ENCODE measurements at regions not wholly inside any gene's neighbourhood (a gene's known extent, or its start where the extent isn't known, plus 50 kb on each side); places are given as distances from the start of the nearest gene placed in this dataset.

DNA sequence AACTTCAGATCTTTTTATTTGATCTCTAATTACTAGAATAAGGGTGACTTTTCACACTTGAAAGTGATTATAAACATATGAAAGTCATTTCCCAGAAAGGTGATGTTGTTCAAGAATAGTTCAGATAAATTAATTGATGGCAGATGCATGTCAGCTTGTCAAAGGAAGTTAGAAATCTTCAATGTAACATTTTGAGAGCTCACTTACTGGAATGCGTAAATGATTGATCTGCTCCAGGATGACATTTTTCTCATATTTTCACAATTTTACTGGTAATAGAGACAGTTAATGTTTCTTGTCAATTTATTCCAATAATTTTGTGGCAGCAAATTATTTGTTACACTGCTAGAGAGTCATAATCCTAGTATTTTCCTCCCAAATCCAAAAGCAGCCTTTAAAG lies 424.2 kb downstream of the PLA2G4A start:
- Histone ChIP-seq H3K14ac (ENCODE audit: low read length) (no peak overlapping the region), H3K9ac (ENCODE audit: low read length) (no peak overlapping the region), H3K79me2 (ENCODE audit: control insufficient read depth, insufficient read depth, low read length, poor library complexity) (no peaks in the 10 kb centered on the region), H2AFZ (ENCODE audit: insufficient read depth, low read length, poor library complexity) (no peak overlapping the region), H4K91ac (ENCODE audit: low read depth, low read length) (no peak overlapping the region), H3K23ac (ENCODE audit: low read length) (no peak overlapping the region), H2AK5ac (ENCODE audit: low read length) (no peak overlapping the region), H4K8ac (ENCODE audit: low read depth, low read length) (no peak overlapping the region), H3K79me1 (ENCODE audit: low read length) (no peaks in the 10 kb centered on the region), H4K12ac (ENCODE audit: low read depth, low read length) (no peak overlapping the region), H3K36me3 (ENCODE audit: control insufficient read depth in 1 of 2, insufficient read depth in 2 of 2, low read length in 2 of 2) (no peaks in the 10 kb centered on the region), H2BK5ac (ENCODE audit: low read depth, low read length, poor library complexity) (no peak overlapping the region), H3K4me3 (ENCODE audit: low read depth, low read length) (no peak overlapping the region), H2BK120ac (ENCODE audit: insufficient read depth, low read length, poor library complexity) (no peak overlapping the region), H3K4me2 (ENCODE audit: low read length) (no peak overlapping the region), H3K27ac (ENCODE audit: low read depth, low read length) (no peak overlapping the region), H2BK12ac (ENCODE audit: low read length) (no peak overlapping the region), H3K18ac (ENCODE audit: low read length) (no peak overlapping the region), H3K4ac (ENCODE audit: low read depth, low read length) (no peak overlapping the region), H3K9me3 (ENCODE audit: insufficient read depth, low read depth, low read length) (no peaks in the 10 kb centered on the region), H3K27me3 (ENCODE audit: insufficient read depth, low read length) (no peaks in the 10 kb centered on the region), H3K4me1 (ENCODE audit: control insufficient read depth in 1 of 2, insufficient read depth in 2 of 2, low read length in 2 of 2) (no peaks in the 10 kb centered on the region)
- DNase-seq = no peak
- WGBS (ENCODE audit: extremely low coverage, insufficient coverage, insufficient read length) = no CpG with 5 or more reads among the region's 1 CpG

DNA sequence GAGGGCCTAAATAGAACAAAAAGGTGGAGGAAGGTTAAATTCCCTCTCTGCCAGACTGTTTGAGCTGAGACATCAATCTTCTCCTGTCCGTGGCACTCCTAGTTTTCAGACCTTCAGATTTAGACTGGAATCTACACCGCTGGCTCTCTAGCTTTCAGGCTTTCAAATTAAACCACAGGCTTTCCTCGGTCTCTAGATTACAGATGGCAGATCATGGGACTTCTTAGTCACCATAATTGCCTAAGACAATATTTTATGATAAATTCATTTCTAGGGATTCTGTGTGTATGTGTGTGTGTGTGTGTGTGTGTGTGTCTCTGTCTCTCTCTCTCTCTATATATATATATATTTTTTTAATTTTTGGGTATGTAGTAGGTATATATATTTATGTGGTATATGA lies 428.7 kb downstream of the PLA2G4A start:
- no peaks in the 10 kb centered on the region for H3K27me3 ChIP-seq (ENCODE audit: insufficient read depth, low read length)
- no peak overlapping the region for H3K23ac ChIP-seq (ENCODE audit: low read length)
- H3K14ac ChIP-seq (ENCODE audit: low read length) = no peak overlapping the region
- no peak for DNase-seq
- H2AFZ ChIP-seq (ENCODE audit: insufficient read depth, low read length, poor library complexity) = no peak overlapping the region
- H3K4me1 ChIP-seq (ENCODE audit: control insufficient read depth in 1 of 2, insufficient read depth in 2 of 2, low read length in 2 of 2) = no peaks in the 10 kb centered on the region
- H2AK5ac ChIP-seq (ENCODE audit: low read length) = no peak overlapping the region
- H3K4me2 ChIP-seq (ENCODE audit: low read length) = no peak overlapping the region
- no CpG with 5 or more reads among the region's 3 CpGs for WGBS (ENCODE audit: extremely low coverage, insufficient coverage, insufficient read length)
- no peak overlapping the region for H3K4ac ChIP-seq (ENCODE audit: low read depth, low read length)
- H3K79me2 ChIP-seq (ENCODE audit: control insufficient read depth, insufficient read depth, low read length, poor library complexity) = no peaks in the 10 kb centered on the region
- no peak overlapping the region for H4K8ac ChIP-seq (ENCODE audit: low read depth, low read length)
- H3K79me1 ChIP-seq (ENCODE audit: low read length) = no peaks in the 10 kb centered on the region
- H3K9me3 ChIP-seq (ENCODE audit: insufficient read depth, low read depth, low read length) = no peaks in the 10 kb centered on the region
- no peak overlapping the region for H3K9ac ChIP-seq (ENCODE audit: low read length)
- no peak overlapping the region for H3K4me3 ChIP-seq (ENCODE audit: low read depth, low read length)
- no peak overlapping the region for H4K91ac ChIP-seq (ENCODE audit: low read depth, low read length)
- H2BK12ac ChIP-seq (ENCODE audit: low read length) = no peak overlapping the region
- no peak overlapping the region for H2BK5ac ChIP-seq (ENCODE audit: low read depth, low read length, poor library complexity)
- H4K12ac ChIP-seq (ENCODE audit: low read depth, low read length) = no peak overlapping the region
- H3K36me3 ChIP-seq (ENCODE audit: control insufficient read depth in 1 of 2, insufficient read depth in 2 of 2, low read length in 2 of 2) = no peaks in the 10 kb centered on the region
- no peak overlapping the region for H3K27ac ChIP-seq (ENCODE audit: low read depth, low read length)
- H3K18ac ChIP-seq (ENCODE audit: low read length) = no peak overlapping the region
- H2BK120ac ChIP-seq (ENCODE audit: insufficient read depth, low read length, poor library complexity) = no peak overlapping the region

DNA sequence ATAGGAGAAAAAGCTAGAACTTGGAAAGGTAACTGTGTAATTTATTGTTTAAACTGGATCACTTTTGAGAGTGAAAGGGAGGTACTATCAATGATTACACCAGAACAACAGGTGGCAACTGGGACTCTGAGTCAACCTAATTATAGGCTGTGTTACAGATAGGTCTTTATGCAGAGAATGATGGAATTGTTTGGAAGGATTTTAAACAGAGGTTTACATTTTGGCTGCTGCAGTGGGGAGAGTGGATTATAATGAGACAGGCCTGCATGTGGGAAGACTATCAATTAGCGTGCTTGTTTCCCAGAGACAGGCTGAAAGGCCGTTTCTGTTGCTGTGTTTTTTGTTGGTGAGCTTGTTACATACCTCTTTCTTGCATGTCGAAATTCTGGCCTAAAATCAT lies 432.9 kb downstream of the PLA2G4A start:
- peaks cover 0 to under 1% of the 10 kb centered on the region in 2 experiments for H3K4me1 ChIP-seq (ENCODE audit: control insufficient read depth in 1 of 2, insufficient read depth in 2 of 2, low read length in 2 of 2)
- H3K14ac ChIP-seq (ENCODE audit: low read length) = no peak overlapping the region
- peaks cover 4% of the 10 kb centered on the region for H3K79me1 ChIP-seq (ENCODE audit: low read length)
- H3K18ac ChIP-seq (ENCODE audit: low read length) = no peak overlapping the region
- H4K12ac ChIP-seq (ENCODE audit: low read depth, low read length) = no peak overlapping the region
- H3K23ac ChIP-seq (ENCODE audit: low read length) = no peak overlapping the region
- no peak overlapping the region for H2BK120ac ChIP-seq (ENCODE audit: insufficient read depth, low read length, poor library complexity)
- H3K79me2 ChIP-seq (ENCODE audit: control insufficient read depth, insufficient read depth, low read length, poor library complexity) = no peaks in the 10 kb centered on the region
- H3K36me3 ChIP-seq (ENCODE audit: control insufficient read depth in 1 of 2, insufficient read depth in 2 of 2, low read length in 2 of 2) = no peaks in the 10 kb centered on the region
- H4K8ac ChIP-seq (ENCODE audit: low read depth, low read length) = no peak overlapping the region
- H3K4ac ChIP-seq (ENCODE audit: low read depth, low read length) = no peak overlapping the region
- H3K9me3 ChIP-seq (ENCODE audit: insufficient read depth, low read depth, low read length) = no peaks in the 10 kb centered on the region
- DNase-seq = no peak
- no peak overlapping the region for H3K4me3 ChIP-seq (ENCODE audit: low read depth, low read length)
- no peak overlapping the region for H2AK5ac ChIP-seq (ENCODE audit: low read length)
- H3K27ac ChIP-seq (ENCODE audit: low read depth, low read length) = no peak overlapping the region
- no peak overlapping the region for H2BK12ac ChIP-seq (ENCODE audit: low read length)
- WGBS (ENCODE audit: extremely low coverage, insufficient coverage, insufficient read length) = no CpG with 5 or more reads among the region's 3 CpGs
- no peaks in the 10 kb centered on the region for H3K27me3 ChIP-seq (ENCODE audit: insufficient read depth, low read length)
- H4K91ac ChIP-seq (ENCODE audit: low read depth, low read length) = no peak overlapping the region
- no peak overlapping the region for H3K4me2 ChIP-seq (ENCODE audit: low read length)
- H2BK5ac ChIP-seq (ENCODE audit: low read depth, low read length, poor library complexity) = no peak overlapping the region
- no peak overlapping the region for H3K9ac ChIP-seq (ENCODE audit: low read length)
- no peak overlapping the region for H2AFZ ChIP-seq (ENCODE audit: insufficient read depth, low read length, poor library complexity)

DNA sequence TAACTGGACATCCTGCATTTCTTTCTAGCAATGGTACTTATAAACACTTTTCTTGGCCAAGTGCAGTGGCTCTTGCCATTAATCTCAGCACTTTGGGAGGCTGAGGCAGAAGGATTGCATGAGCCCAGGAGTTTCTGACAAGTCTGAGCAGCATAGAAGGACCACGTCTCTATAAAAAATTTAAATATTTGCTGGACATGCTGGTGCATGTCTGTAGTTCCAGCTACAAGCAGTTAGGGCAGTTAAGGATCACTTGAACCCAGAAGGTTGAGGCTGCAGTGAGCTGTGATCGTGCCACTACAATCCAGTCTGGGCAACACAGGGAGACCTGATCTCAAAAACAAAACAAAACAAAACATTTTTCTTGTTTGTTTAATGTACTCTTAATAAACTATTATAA lies 434.0 kb downstream of the PLA2G4A start:
- Histone ChIP-seq H2BK120ac (ENCODE audit: insufficient read depth, low read length, poor library complexity) (no peak overlapping the region), H3K18ac (ENCODE audit: low read length) (no peak overlapping the region), H2BK12ac (ENCODE audit: low read length) (no peak overlapping the region), H2AK5ac (ENCODE audit: low read length) (no peak overlapping the region), H2BK5ac (ENCODE audit: low read depth, low read length, poor library complexity) (no peak overlapping the region), H4K91ac (ENCODE audit: low read depth, low read length) (no peak overlapping the region), H4K8ac (ENCODE audit: low read depth, low read length) (no peak overlapping the region), H3K23ac (ENCODE audit: low read length) (no peak overlapping the region), H3K4me1 (ENCODE audit: control insufficient read depth in 1 of 2, insufficient read depth in 2 of 2, low read length in 2 of 2) (peaks cover 0 to 3% of the 10 kb centered on the region in 2 experiments), H3K79me2 (ENCODE audit: control insufficient read depth, insufficient read depth, low read length, poor library complexity) (no peaks in the 10 kb centered on the region), H3K27me3 (ENCODE audit: insufficient read depth, low read length) (no peaks in the 10 kb centered on the region), H3K14ac (ENCODE audit: low read length) (no peak overlapping the region), H3K4me3 (ENCODE audit: low read depth, low read length) (no peak overlapping the region), H3K4ac (ENCODE audit: low read depth, low read length) (no peak overlapping the region), H3K36me3 (ENCODE audit: control insufficient read depth in 1 of 2, insufficient read depth in 2 of 2, low read length in 2 of 2) (no peaks in the 10 kb centered on the region), H3K4me2 (ENCODE audit: low read length) (no peak overlapping the region), H3K27ac (ENCODE audit: low read depth, low read length) (no peak overlapping the region), H2AFZ (ENCODE audit: insufficient read depth, low read length, poor library complexity) (no peak overlapping the region), H3K9ac (ENCODE audit: low read length) (no peak overlapping the region), H3K79me1 (ENCODE audit: low read length) (peaks cover 6% of the 10 kb centered on the region), H4K12ac (ENCODE audit: low read depth, low read length) (no peak overlapping the region), H3K9me3 (ENCODE audit: insufficient read depth, low read depth, low read length) (no peaks in the 10 kb centered on the region)
- no CpG with 5 or more reads among the region's 2 CpGs for WGBS (ENCODE audit: extremely low coverage, insufficient coverage, insufficient read length)
- no peak for DNase-seq

Measured in trophoblast cell (in vitro differentiated cells and primary cell).